GM23338 (cell line): ENCODE measurements at regions not wholly inside any gene's neighbourhood (a gene's known extent, or its start where the extent isn't known, plus 50 kb on each side); places are given as distances from the start of the nearest gene placed in this dataset.

Source experiments
- ATAC-seq: fragments of 200-7000 bp; cut with Tn5 transposase; 3 replicates; pipeline ENCODE4 v1.9.1; 2020
- DNase-seq: peaks from one replicate; pipeline ENCODE4 v3.0.0-alpha.2; 2015; ENCODE audit warnings: low spot score
- H2AFZ ChIP-seq: fragments of 200-600 bp; sonication (generic); 2 replicates; pipeline ENCODE4 v1.8.0; 2016; ENCODE audit warnings: antibody characterized with exemption, mild to moderate bottlenecking, moderate library complexity
- H3F3A ChIP-seq: fragments of 200-600 bp; sonication (generic); replicated peaks from 2 replicates; pipeline ENCODE4 v1.8.0; 2017; ENCODE audit warnings: antibody characterized with exemption, mixed run types, low read depth
- H3K27ac ChIP-seq: fragments of 200-600 bp; sonication (generic); 2 replicates; pipeline ENCODE4 v1.6.1; 2016; ENCODE audit warnings: low read depth
- H3K27me3 ChIP-seq: fragments of 200-600 bp; sonication (generic); 2 replicates; pipeline ENCODE4 v1.8.0; 2016; ENCODE audit warnings: mild to moderate bottlenecking, mixed run types, moderate library complexity; ENCODE audit not compliant: insufficient read depth
- H3K36me3 ChIP-seq: fragments of 200-600 bp; sonication (generic); 2 replicates; pipeline ENCODE4 v1.8.0; 2016; ENCODE audit warnings: mild to moderate bottlenecking; ENCODE audit not compliant: insufficient read depth
- H3K4me1 ChIP-seq: fragments of 200-600 bp; sonication (generic); 2 replicates; pipeline ENCODE4 v1.8.0; 2016; ENCODE audit warnings: mild to moderate bottlenecking, moderate library complexity; ENCODE audit not compliant: insufficient read depth
- H3K4me2 ChIP-seq: fragments of 200-600 bp; sonication (generic); 2 replicates; pipeline ENCODE4 v1.7.1; 2017; ENCODE audit warnings: mixed run types
- H3K4me3 ChIP-seq: fragments of 200-600 bp; sonication (generic); 2 replicates; pipeline ENCODE4 v1.6.1; 2016; ENCODE audit warnings: mixed run types
- H3K79me2 ChIP-seq: fragments of 200-600 bp; sonication (generic); replicated peaks from 2 replicates; pipeline ENCODE4 v1.8.0; 2017; ENCODE audit warnings: mild to moderate bottlenecking; ENCODE audit not compliant: insufficient read depth
- H3K9me2 ChIP-seq: fragments of 200-600 bp; sonication (generic); 2 replicates; pipeline ENCODE4 v1.8.0; 2017; ENCODE audit not compliant: insufficient read depth
- H4K20me1 ChIP-seq: fragments of 200-600 bp; sonication (generic); replicated peaks from 2 replicates; pipeline ENCODE4 v1.8.0; 2017; ENCODE audit warnings: mild to moderate bottlenecking; ENCODE audit not compliant: insufficient read depth
- H3K27ac Mint-ChIP-seq: 2 replicates; pipeline ENCODE4 v1.8.0; 2020; ENCODE audit warnings: inconsistent platforms, mild to moderate bottlenecking, moderate library complexity, mixed read lengths
- H3K27me3 Mint-ChIP-seq: 3 replicates; pipeline ENCODE4 v1.8.0; 2022; ENCODE audit warnings: low read depth, mild to moderate bottlenecking, moderate library complexity, mixed read lengths, inconsistent platforms; ENCODE audit not compliant: insufficient read depth, poor library complexity
- H3K36me3 Mint-ChIP-seq: 3 replicates; pipeline ENCODE4 v1.8.0; 2021; ENCODE audit warnings: low read depth, mild to moderate bottlenecking, inconsistent platforms, moderate library complexity, mixed read lengths
- H3K4me1 Mint-ChIP-seq: 3 replicates; pipeline ENCODE4 v1.8.0; 2020; ENCODE audit warnings: mild to moderate bottlenecking, inconsistent platforms, mixed read lengths
- H3K4me3 Mint-ChIP-seq: 3 replicates; pipeline ENCODE4 v1.8.0; 2021; ENCODE audit warnings: moderate library complexity, mild to moderate bottlenecking, inconsistent platforms, mixed read lengths
- H3K9me3 Mint-ChIP-seq: 3 replicates; pipeline ENCODE4 v1.8.0; 2020; ENCODE audit warnings: moderate library complexity, mild to moderate bottlenecking, inconsistent platforms, mixed read lengths
- CREB1 ChIP-seq: fragments of 250-450 bp; sonication (Bioruptor Pico); IDR thresholded peaks from 2 replicates; pipeline ENCODE4 v1.5.0; 2020; ENCODE audit warnings: low read depth, mild to moderate bottlenecking, moderate library complexity
- NANOG ChIP-seq: IDR thresholded peaks from 2 replicates; pipeline ENCODE4 v1.6.1; 2016; ENCODE audit warnings: antibody characterized with exemption, borderline replicate concordance
- POLR2AphosphoS5 ChIP-seq: IDR thresholded peaks from 2 replicates; pipeline ENCODE4 v1.6.1; 2016; ENCODE audit warnings: antibody characterized with exemption, low read depth
- TF ChIP-seq, protein P1 (sequence below): IDR thresholded peaks from 2 replicates; pipeline ENCODE4 v1.6.1; 2016; ENCODE audit warnings: antibody characterized with exemption
- TF ChIP-seq, protein P2 (sequence below), 2 experiments: fragments of 200-600 bp in 1 of 2; sonication (generic) in 1 of 2; conservative IDR thresholded peaks; 2 replicates each; pipeline versions ENCODE4 v1.5.1 to v1.6.1; 2016 to 2017; ENCODE audit warnings: antibody characterized with exemption in 2 of 2, low read depth in 2 of 2, mild to moderate bottlenecking in 2 of 2, moderate library complexity in 1 of 2
- TF ChIP-seq, protein P3 (sequence below): IDR thresholded peaks from one replicate; pipeline ENCODE4 v1.6.1; 2018; ENCODE audit warnings: antibody characterized with exemption; ENCODE audit not compliant: unreplicated experiment
- TF ChIP-seq, protein P4 (sequence below): fragments of 250-450 bp; sonication (Bioruptor Pico); IDR thresholded peaks from 2 replicates; pipeline ENCODE4 v1.5.0; 2020; ENCODE audit warnings: mild to moderate bottlenecking, moderate library complexity

DNA sequence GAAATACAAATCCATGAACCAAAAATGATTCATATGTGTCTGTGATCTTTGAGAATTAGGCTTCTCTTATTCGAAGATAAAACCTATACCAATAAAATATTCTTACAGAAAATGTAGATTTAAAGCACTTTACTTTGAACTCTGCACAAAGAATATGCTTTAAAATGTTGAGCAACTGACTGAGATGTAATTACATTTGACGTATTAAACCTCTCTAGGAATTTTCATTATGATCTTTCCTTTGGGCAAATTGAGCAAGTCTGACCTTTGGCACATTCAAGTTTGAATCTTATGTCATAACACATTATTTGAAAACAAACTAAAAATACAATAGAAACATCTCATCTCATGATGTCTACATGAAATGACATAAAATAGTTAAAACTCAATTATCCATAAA is 69.2 kb upstream of the AHR start:
- no peak overlapping the region for H3K27ac Mint-ChIP-seq
- H3K36me3 ChIP-seq, result no peaks in the 10 kb centered on the region
- no peak overlapping the region for H3K4me3 ChIP-seq
- no peaks in the 10 kb centered on the region for H3K4me1 Mint-ChIP-seq
- no peaks in the 10 kb centered on the region for H3K4me1 ChIP-seq
- H3K4me2 ChIP-seq, result no peak overlapping the region
- no peak overlapping the region for H3K27ac ChIP-seq
- H3K9me2 ChIP-seq, result no peaks in the 10 kb centered on the region; the same call in none of the 2 replicates
- H3F3A ChIP-seq, result no peaks in the 10 kb centered on the region
- H3K9me3 Mint-ChIP-seq, result no peaks in the 10 kb centered on the region
- no peaks in the 10 kb centered on the region for H3K27me3 ChIP-seq
- H3K4me3 Mint-ChIP-seq, result no peak overlapping the region
- no peaks in the 10 kb centered on the region for H3K36me3 Mint-ChIP-seq
- TF ChIP-seq CREB1 (CRISPR knock-in tag) (no peak), POLR2AphosphoS5 (no peak), NANOG (no peak)
- TF ChIP-seq, protein P1, sequence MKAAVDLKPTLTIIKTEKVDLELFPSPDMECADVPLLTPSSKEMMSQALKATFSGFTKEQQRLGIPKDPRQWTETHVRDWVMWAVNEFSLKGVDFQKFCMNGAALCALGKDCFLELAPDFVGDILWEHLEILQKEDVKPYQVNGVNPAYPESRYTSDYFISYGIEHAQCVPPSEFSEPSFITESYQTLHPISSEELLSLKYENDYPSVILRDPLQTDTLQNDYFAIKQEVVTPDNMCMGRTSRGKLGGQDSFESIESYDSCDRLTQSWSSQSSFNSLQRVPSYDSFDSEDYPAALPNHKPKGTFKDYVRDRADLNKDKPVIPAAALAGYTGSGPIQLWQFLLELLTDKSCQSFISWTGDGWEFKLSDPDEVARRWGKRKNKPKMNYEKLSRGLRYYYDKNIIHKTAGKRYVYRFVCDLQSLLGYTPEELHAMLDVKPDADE, result no peak
- TF ChIP-seq, protein P2, sequence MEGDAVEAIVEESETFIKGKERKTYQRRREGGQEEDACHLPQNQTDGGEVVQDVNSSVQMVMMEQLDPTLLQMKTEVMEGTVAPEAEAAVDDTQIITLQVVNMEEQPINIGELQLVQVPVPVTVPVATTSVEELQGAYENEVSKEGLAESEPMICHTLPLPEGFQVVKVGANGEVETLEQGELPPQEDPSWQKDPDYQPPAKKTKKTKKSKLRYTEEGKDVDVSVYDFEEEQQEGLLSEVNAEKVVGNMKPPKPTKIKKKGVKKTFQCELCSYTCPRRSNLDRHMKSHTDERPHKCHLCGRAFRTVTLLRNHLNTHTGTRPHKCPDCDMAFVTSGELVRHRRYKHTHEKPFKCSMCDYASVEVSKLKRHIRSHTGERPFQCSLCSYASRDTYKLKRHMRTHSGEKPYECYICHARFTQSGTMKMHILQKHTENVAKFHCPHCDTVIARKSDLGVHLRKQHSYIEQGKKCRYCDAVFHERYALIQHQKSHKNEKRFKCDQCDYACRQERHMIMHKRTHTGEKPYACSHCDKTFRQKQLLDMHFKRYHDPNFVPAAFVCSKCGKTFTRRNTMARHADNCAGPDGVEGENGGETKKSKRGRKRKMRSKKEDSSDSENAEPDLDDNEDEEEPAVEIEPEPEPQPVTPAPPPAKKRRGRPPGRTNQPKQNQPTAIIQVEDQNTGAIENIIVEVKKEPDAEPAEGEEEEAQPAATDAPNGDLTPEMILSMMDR (conservative IDR thresholded peaks at IDR 0.05; ENCODE audit: low read depth in 2 of 2), result no peak
- TF ChIP-seq, protein P3, sequence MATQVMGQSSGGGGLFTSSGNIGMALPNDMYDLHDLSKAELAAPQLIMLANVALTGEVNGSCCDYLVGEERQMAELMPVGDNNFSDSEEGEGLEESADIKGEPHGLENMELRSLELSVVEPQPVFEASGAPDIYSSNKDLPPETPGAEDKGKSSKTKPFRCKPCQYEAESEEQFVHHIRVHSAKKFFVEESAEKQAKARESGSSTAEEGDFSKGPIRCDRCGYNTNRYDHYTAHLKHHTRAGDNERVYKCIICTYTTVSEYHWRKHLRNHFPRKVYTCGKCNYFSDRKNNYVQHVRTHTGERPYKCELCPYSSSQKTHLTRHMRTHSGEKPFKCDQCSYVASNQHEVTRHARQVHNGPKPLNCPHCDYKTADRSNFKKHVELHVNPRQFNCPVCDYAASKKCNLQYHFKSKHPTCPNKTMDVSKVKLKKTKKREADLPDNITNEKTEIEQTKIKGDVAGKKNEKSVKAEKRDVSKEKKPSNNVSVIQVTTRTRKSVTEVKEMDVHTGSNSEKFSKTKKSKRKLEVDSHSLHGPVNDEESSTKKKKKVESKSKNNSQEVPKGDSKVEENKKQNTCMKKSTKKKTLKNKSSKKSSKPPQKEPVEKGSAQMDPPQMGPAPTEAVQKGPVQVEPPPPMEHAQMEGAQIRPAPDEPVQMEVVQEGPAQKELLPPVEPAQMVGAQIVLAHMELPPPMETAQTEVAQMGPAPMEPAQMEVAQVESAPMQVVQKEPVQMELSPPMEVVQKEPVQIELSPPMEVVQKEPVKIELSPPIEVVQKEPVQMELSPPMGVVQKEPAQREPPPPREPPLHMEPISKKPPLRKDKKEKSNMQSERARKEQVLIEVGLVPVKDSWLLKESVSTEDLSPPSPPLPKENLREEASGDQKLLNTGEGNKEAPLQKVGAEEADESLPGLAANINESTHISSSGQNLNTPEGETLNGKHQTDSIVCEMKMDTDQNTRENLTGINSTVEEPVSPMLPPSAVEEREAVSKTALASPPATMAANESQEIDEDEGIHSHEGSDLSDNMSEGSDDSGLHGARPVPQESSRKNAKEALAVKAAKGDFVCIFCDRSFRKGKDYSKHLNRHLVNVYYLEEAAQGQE, result no peak
- TF ChIP-seq, protein P4, sequence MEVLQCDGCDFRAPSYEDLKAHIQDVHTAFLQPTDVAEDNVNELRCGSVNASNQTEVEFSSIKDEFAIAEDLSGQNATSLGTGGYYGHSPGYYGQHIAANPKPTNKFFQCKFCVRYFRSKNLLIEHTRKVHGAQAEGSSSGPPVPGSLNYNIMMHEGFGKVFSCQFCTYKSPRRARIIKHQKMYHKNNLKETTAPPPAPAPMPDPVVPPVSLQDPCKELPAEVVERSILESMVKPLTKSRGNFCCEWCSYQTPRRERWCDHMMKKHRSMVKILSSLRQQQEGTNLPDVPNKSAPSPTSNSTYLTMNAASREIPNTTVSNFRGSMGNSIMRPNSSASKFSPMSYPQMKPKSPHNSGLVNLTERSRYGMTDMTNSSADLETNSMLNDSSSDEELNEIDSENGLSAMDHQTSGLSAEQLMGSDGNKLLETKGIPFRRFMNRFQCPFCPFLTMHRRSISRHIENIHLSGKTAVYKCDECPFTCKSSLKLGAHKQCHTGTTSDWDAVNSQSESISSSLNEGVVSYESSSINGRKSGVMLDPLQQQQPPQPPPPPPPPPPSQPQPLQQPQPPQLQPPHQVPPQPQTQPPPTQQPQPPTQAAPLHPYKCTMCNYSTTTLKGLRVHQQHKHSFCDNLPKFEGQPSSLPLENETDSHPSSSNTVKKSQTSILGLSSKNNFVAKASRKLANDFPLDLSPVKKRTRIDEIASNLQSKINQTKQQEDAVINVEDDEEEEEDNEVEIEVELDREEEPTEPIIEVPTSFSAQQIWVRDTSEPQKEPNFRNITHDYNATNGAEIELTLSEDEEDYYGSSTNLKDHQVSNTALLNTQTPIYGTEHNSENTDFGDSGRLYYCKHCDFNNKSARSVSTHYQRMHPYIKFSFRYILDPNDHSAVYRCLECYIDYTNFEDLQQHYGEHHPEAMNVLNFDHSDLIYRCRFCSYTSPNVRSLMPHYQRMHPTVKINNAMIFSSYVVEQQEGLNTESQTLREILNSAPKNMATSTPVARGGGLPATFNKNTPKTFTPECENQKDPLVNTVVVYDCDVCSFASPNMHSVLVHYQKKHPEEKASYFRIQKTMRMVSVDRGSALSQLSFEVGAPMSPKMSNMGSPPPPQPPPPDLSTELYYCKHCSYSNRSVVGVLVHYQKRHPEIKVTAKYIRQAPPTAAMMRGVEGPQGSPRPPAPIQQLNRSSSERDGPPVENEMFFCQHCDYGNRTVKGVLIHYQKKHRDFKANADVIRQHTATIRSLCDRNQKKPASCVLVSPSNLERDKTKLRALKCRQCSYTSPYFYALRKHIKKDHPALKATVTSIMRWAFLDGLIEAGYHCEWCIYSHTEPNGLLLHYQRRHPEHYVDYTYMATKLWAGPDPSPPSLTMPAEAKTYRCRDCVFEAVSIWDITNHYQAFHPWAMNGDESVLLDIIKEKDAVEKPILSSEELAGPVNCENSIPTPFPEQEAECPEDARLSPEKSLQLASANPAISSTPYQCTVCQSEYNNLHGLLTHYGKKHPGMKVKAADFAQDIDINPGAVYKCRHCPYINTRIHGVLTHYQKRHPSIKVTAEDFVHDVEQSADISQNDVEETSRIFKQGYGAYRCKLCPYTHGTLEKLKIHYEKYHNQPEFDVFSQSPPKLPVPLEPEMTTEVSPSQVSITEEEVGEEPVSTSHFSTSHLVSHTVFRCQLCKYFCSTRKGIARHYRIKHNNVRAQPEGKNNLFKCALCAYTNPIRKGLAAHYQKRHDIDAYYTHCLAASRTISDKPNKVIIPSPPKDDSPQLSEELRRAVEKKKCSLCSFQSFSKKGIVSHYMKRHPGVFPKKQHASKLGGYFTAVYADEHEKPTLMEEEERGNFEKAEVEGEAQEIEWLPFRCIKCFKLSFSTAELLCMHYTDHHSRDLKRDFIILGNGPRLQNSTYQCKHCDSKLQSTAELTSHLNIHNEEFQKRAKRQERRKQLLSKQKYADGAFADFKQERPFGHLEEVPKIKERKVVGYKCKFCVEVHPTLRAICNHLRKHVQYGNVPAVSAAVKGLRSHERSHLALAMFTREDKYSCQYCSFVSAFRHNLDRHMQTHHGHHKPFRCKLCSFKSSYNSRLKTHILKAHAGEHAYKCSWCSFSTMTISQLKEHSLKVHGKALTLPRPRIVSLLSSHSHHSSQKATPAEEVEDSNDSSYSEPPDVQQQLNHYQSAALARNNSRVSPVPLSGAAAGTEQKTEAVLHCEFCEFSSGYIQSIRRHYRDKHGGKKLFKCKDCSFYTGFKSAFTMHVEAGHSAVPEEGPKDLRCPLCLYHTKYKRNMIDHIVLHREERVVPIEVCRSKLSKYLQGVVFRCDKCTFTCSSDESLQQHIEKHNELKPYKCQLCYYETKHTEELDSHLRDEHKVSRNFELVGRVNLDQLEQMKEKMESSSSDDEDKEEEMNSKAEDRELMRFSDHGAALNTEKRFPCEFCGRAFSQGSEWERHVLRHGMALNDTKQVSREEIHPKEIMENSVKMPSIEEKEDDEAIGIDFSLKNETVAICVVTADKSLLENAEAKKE (CRISPR knock-in tag), result no peak
- DNase-seq, result no peak
- H3K27me3 Mint-ChIP-seq, result peaks cover 3% of the 10 kb centered on the region
- H4K20me1 ChIP-seq, result no peaks in the 10 kb centered on the region
- no peaks in the 10 kb centered on the region for H3K79me2 ChIP-seq
- no peak overlapping the region for H2AFZ ChIP-seq
- no peak for ATAC-seq
